HCT116 (cell line): ENCODE measurements at regions not wholly inside any gene's neighbourhood (a gene's known extent, or its start where the extent isn't known, plus 50 kb on each side); places are given as distances from the start of the nearest gene placed in this dataset.
"Not testable (repeated sequence)": the region's sequence is repeated elsewhere in the genome, so short reads cannot be mapped to it uniquely, and the experiment has no call there.

Source experiments
- ATAC-seq: fragments of 200-7000 bp; cut with Tn5 transposase; 2 replicates; pipeline ENCODE4 v1.9.1; 2020; ENCODE audit warnings: mild to moderate bottlenecking, moderate library complexity
- BruUV-seq: library from RNA; stranded (reverse); fragments of 400-500 nt; replicated peaks from 2 replicates; lab custom pipeline; 2021; lab: Mats Ljungman, UMichigan
- CTCF ChIA-PET: fragments of 300-600 bp; sonication (Branson Sonifier 250); formaldehyde crosslinking; loops from one replicate; lab custom pipeline; 2021; ENCODE audit warnings: antibody characterized with exemption; lab: Charles Lee
- POLR2A ChIA-PET: fragments of 300-600, 350-600 bp; sonication (Branson Sonifier 250); formaldehyde crosslinking; loops from one replicate; lab custom pipeline; 2021; ENCODE audit warnings: antibody characterized with exemption; lab: Charles Lee
- RAD21 ChIA-PET, 2 experiments: fragments of 300-600 bp; sonication (Branson Sonifier 250); formaldehyde crosslinking; loops; one replicate each; lab custom pipeline; 2023; ENCODE audit warnings: low total read pairs in 2 of 2; ENCODE audit not compliant: uncharacterized antibody in 2 of 2, unreplicated experiment in 2 of 2, low non-redundant PET in 1 of 2; lab: Charles Lee
- DNase-seq: peaks from one replicate; pipeline ENCODE4 v3.0.0-alpha.2; 2010; ENCODE audit warnings: low read depth, low spot score
- H2AFZ ChIP-seq: fragments of 200-600 bp; shearing (Covaris generic), sonication (generic); 2 replicates; pipeline ENCODE4 v1.6.1; 2017; ENCODE audit warnings: low read depth, mixed run types, mixed read lengths, antibody characterized with exemption, low read length; ENCODE audit not compliant: poor library complexity, severe bottlenecking
- H3K27ac ChIP-seq: 2 replicates; pipeline ENCODE4 v1.5.1; 2012; ENCODE audit warnings: low read depth, low read length
- H3K27me3 ChIP-seq: fragments of 200-600 bp; sonication (generic); 2 replicates; pipeline ENCODE4 v1.6.1; 2016; ENCODE audit warnings: mixed run types, low read length, mixed read lengths; ENCODE audit not compliant: insufficient read depth
- H3K36me3 ChIP-seq, 2 experiments: fragments of 200-500 bp in 1 of 2; fragments of 200-600 bp in 1 of 2; sonication (Bioruptor generic) in 1 of 2; sonication (generic) in 1 of 2; 2 replicates each; pipeline versions ENCODE4 v1.5.1 to v1.6.1; 2014 to 2016; ENCODE audit warnings: low read length in 2 of 2, inconsistent platforms in 1 of 2, mixed read lengths in 1 of 2, mixed run types in 1 of 2; ENCODE audit not compliant: insufficient read depth in 2 of 2, control insufficient read depth in 1 of 2
- H3K4me1 ChIP-seq, 2 experiments: fragments of 200-600 bp in 1 of 2; sonication (generic) in 1 of 2; 2 replicates each; pipeline versions ENCODE4 v1.5.1 to v1.6.1; 2012 to 2017; ENCODE audit warnings: low read length in 2 of 2, inconsistent platforms in 1 of 2, mild to moderate bottlenecking in 1 of 2, mixed read lengths in 1 of 2, mixed run types in 1 of 2, moderate library complexity in 1 of 2; ENCODE audit not compliant: insufficient read depth in 2 of 2, control insufficient read depth in 1 of 2
- H3K4me2 ChIP-seq: fragments of 200-600 bp; sonication (generic); 2 replicates; pipeline ENCODE4 v1.6.1; 2017; ENCODE audit warnings: mixed run types, low read length, mixed read lengths
- H3K4me3 ChIP-seq, 2 experiments: fragments of 200-600 bp in 1 of 2; sonication (generic) in 1 of 2; replicated peaks in 1 of 2; 2 replicates each; pipeline ENCODE4 v1.5.1; 2011 to 2016; ENCODE audit warnings: low read length in 2 of 2, control low read depth in 1 of 2, low read depth in 1 of 2, mild to moderate bottlenecking in 1 of 2, mixed read lengths in 1 of 2, mixed run types in 1 of 2
- H3K79me2 ChIP-seq: fragments of 200-600 bp; sonication (generic); 2 replicates; pipeline ENCODE4 v1.6.1; 2017; ENCODE audit warnings: mild to moderate bottlenecking, mixed run types, low read length, moderate library complexity, mixed read lengths; ENCODE audit not compliant: insufficient read depth
- H3K9ac ChIP-seq: fragments of 200-600 bp; sonication (generic); 2 replicates; pipeline ENCODE4 v1.6.1; 2016; ENCODE audit warnings: low read length, mixed read lengths
- H3K9me2 ChIP-seq: fragments of 200-600 bp; sonication (generic), shearing (Covaris generic); 2 replicates; pipeline ENCODE4 v1.6.1; 2017; ENCODE audit warnings: mixed run types, mild to moderate bottlenecking, moderate library complexity; ENCODE audit not compliant: insufficient read depth
- H3K9me3 ChIP-seq, 2 experiments: fragments of 200-500 bp in 1 of 2; fragments of 200-600 bp in 1 of 2; sonication (Bioruptor generic) in 1 of 2; sonication (generic) in 1 of 2; 2 replicates each; pipeline ENCODE4 v1.6.1; 2014 to 2017; ENCODE audit warnings: low read length in 2 of 2, mixed read lengths in 2 of 2, inconsistent platforms in 1 of 2, low read depth in 1 of 2, mild to moderate bottlenecking in 1 of 2, mixed run types in 1 of 2, moderate library complexity in 1 of 2; ENCODE audit not compliant: control insufficient read depth in 1 of 2, insufficient read depth in 1 of 2
- H4K20me1 ChIP-seq: fragments of 200-600 bp; sonication (generic), shearing (Covaris generic); 2 replicates; pipeline ENCODE4 v1.6.1; 2017; ENCODE audit warnings: mixed run types, mild to moderate bottlenecking, moderate library complexity; ENCODE audit not compliant: insufficient read depth
- CBX3 ChIP-seq: IDR thresholded peaks from 2 replicates; pipeline ENCODE4 v1.6.1; 2012; ENCODE audit warnings: low read depth
- ELF1 ChIP-seq: IDR thresholded peaks from 2 replicates; pipeline ENCODE4 v1.6.1; 2012; ENCODE audit warnings: low read depth, borderline replicate concordance
- SRF ChIP-seq: IDR thresholded peaks from 2 replicates; pipeline ENCODE4 v1.6.1; 2012; ENCODE audit warnings: low read depth
- intact Hi-C: fragments of 100-400 bp; cut with micrococcal nuclease; formaldehyde crosslinking; loops from 2 replicates; pipeline ENCODE4 v1.10.0; 2022

- Histone ChIP-seq H3K9me2 (no peaks in the 10 kb centered on the region), H3K4me2 (no peak overlapping the region), H3K36me3 (no peaks in the 10 kb centered on the region), H3K27ac (no peak overlapping the region), H3K4me1 (peaks cover under 1% of the 10 kb centered on the region in 2 experiments; a peak in 2 of 4 replicates), H3K27me3 (no peaks in the 10 kb centered on the region), H3K4me3 (no peak overlapping the region), H2AFZ (no peak overlapping the region), H3K9me3 (peaks cover 0 to 5% of the 10 kb centered on the region in 2 experiments; a peak in 1 of 4 replicates), H4K20me1 (no peaks in the 10 kb centered on the region), H3K79me2 (peaks cover 31% of the 10 kb centered on the region), H3K9ac (no peak overlapping the region)
- no peak for ATAC-seq
- ChIA-PET CTCF (no interaction called here), RAD21 (no interaction called here), POLR2A (interaction anchor here (1.3 kb wide), 1 partner anchor 9 kb away, joined by 3 read pairs; no protein-coding TSS in a partner anchor)
- DNase-seq: no peak
- intact Hi-C loops: no loop called here
- no TSS peak for BruUV-seq
- TF ChIP-seq ELF1 (no peak), SRF (no peak), CBX3 (no peak)
Measured at GRCh38 chr17:68108313-68109000, 72.9 kb downstream of the KPNA2 start.

- POLR2A ChIA-PET: interaction anchor here (0.7 to 1.3 kb wide), 2 partner anchors 8 to 15 kb away, joined by 3 read pairs; no protein-coding TSS in a partner anchor
Measured at GRCh38 chr17:68109404-68109803, 73.9 kb downstream of the KPNA2 start.

DNA sequence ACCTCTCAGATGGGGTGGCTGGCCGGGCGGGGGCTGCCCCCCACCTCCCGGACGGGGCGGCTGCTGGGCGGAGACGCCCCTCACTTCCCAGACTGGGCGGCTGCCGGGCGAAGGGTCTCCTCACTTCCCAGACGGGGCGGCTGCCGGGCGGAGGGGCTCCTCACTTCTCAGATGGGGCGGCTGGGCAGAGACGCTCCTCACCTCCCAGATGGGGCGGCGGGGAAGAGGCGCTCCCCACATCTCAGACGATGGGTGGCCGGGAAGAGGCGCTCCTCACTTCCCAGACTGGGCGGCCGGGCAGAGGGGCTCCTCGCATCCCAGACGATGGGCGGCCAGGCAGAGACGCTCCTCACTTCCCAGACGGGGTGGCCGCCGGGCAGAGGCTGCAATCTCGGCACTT, 80.7 kb downstream of the KPNA2 start:
- H3K9me3 ChIP-seq, RAD21 ChIA-PET, CTCF ChIA-PET, H3K4me3 ChIP-seq, H3K9ac ChIP-seq, H3K4me2 ChIP-seq, H3K4me1 ChIP-seq, H4K20me1 ChIP-seq, POLR2A ChIA-PET, H3K36me3 ChIP-seq, H2AFZ ChIP-seq, H3K79me2 ChIP-seq, H3K9me2 ChIP-seq, intact Hi-C loops, DNase-seq, H3K27me3 ChIP-seq, H3K27ac ChIP-seq, BruUV-seq, ATAC-seq: not testable (repeated sequence)

More at GRCh38 chr17:68109404-68109803, 73.9 kb downstream of the KPNA2 start:
- H3K4me3 ChIP-seq, H3K4me2 ChIP-seq, DNase-seq, H3K9ac ChIP-seq, BruUV-seq, H4K20me1 ChIP-seq, H2AFZ ChIP-seq, ATAC-seq, H3K4me1 ChIP-seq, H3K36me3 ChIP-seq, H3K9me2 ChIP-seq, CTCF ChIA-PET, H3K27ac ChIP-seq, H3K9me3 ChIP-seq, intact Hi-C loops, H3K27me3 ChIP-seq: not testable (repeated sequence)
- RAD21 ChIA-PET: interaction anchor here in 1 of 2 experiments (0.6 kb wide), 1 partner anchor 22 kb away, joined by 3 read pairs; no protein-coding TSS in a partner anchor
- H3K79me2 ChIP-seq: peaks cover 29% of the 10 kb centered on the region
